ENCODE measurements at regions not wholly inside any gene's neighbourhood (a gene's known extent, or its start where the extent isn't known, plus 50 kb on each side); places are given as distances from the start of the nearest gene placed in this dataset.
"Not testable (repeated sequence)": the region's sequence is repeated elsewhere in the genome, so short reads cannot be mapped to it uniquely, and the experiment has no call there.

GRCh38 chr7:124643311-124643811, 122.2 kb downstream of the GPR37 start:
- no peak for DNase-seq (ENCODE audit: low spot score)

- no peak for DNase-seq (ENCODE audit: low spot score)
Observed at GRCh38 chr7:124635416-124635815, 130.2 kb downstream of the GPR37 start.

- no peak for DNase-seq (ENCODE audit: low spot score)
Observed at GRCh38 chr7:124633740-124634139, 131.9 kb downstream of the GPR37 start.

GRCh38 chr7:124630395-124630794, 135.2 kb downstream of the GPR37 start:
- no peak for DNase-seq (ENCODE audit: low spot score)

- DNase-seq (ENCODE audit: low spot score) = no peak
Observed at GRCh38 chr7:124618871-124619270, 146.7 kb downstream of the GPR37 start.

GRCh38 chr7:124618051-124618450, 147.5 kb downstream of the GPR37 start:
- DNase-seq (ENCODE audit: low spot score) = not testable (repeated sequence)

GRCh38 chr7:124603066-124603465, 162.5 kb downstream of the GPR37 start:
- no peak for DNase-seq (ENCODE audit: low spot score)

GRCh38 chr7:124597509-124597908, 168.1 kb downstream of the GPR37 start:
- no peak for DNase-seq (ENCODE audit: low spot score)

GRCh38 chr7:124596881-124597280, 168.7 kb downstream of the GPR37 start:
- no peak for DNase-seq (ENCODE audit: low spot score)

GRCh38 chr7:124590814-124591213, 174.8 kb downstream of the GPR37 start:
- no peak for DNase-seq (ENCODE audit: low spot score)

GRCh38 chr7:124577256-124577655, 188.3 kb downstream of the GPR37 start:
- no peak for DNase-seq (ENCODE audit: low spot score)

- DNase-seq (ENCODE audit: low spot score) = no peak
Observed at GRCh38 chr7:124575176-124575575, 190.4 kb downstream of the GPR37 start.

- no peak for DNase-seq (ENCODE audit: low spot score)
Observed at GRCh38 chr7:124570558-124570957, 195.0 kb downstream of the GPR37 start.

- DNase-seq (ENCODE audit: low spot score) = no peak
Observed at GRCh38 chr7:124566583-124566982, 199.0 kb downstream of the GPR37 start.

- no peak for DNase-seq (ENCODE audit: low spot score)
Observed at GRCh38 chr7:124557587-124557986, 208.0 kb downstream of the GPR37 start.

GRCh38 chr7:124557101-124557500, 208.5 kb downstream of the GPR37 start:
- DNase-seq (ENCODE audit: low spot score) = no peak

- no peak for DNase-seq (ENCODE audit: low spot score)
Observed at GRCh38 chr7:124553502-124553901, 212.1 kb downstream of the GPR37 start.

GRCh38 chr7:124552217-124552616, 213.4 kb downstream of the GPR37 start:
- no peak for DNase-seq (ENCODE audit: low spot score)

- no peak for DNase-seq (ENCODE audit: low spot score)
Observed at GRCh38 chr7:124550036-124550435, 215.6 kb downstream of the GPR37 start.

GRCh38 chr7:124542476-124542875, 223.1 kb downstream of the GPR37 start:
- DNase-seq (ENCODE audit: low spot score) = no peak

GRCh38 chr7:124536156-124536762, 229.3 kb downstream of the GPR37 start:
- no peak for DNase-seq (ENCODE audit: low spot score)

GRCh38 chr7:124532166-124532565, 233.4 kb downstream of the GPR37 start:
- DNase-seq (ENCODE audit: low spot score) = no peak

GRCh38 chr7:124516911-124517310, 248.7 kb downstream of the GPR37 start:
- DNase-seq (ENCODE audit: low spot score) = no peak

Data from HT-29 (cell line).